ENCODE measurements at regions not wholly inside any gene's neighbourhood (a gene's known extent, or its start where the extent isn't known, plus 50 kb on each side); places are given as distances from the start of the nearest gene placed in this dataset.
"Not testable (repeated sequence)": the region's sequence is repeated elsewhere in the genome, so short reads cannot be mapped to it uniquely, and the experiment has no call there.

DNA sequence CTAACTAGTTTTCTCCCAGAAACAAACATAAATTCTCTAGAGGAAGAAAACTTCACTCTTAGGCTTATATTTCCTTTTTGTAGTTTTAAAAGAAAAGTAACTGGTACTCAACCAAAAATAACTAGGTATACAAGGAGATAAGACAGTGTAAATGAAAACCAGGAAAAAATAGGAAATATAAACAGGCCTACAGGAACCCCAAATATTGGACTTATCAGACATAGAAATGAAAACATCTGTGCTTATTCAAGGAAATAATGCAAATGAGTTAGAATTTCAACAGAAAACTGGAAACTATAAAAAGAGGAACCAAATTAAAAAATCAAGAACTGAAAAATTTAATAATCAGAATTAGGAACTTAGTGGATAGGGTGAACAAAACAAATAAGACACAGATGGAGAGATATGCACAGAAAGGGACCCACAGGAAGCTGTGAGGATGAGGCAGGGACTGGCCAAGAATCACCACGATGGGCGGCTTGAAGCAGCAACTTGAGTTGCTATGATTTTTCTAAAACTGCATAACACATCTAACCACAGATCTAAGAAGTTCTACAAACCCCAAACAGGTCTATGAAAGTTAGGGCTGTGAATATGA lies 67.5 kb upstream of the ACTRT2 start:
- peak in 1 of 4 experiments; percentile 10 for DNase-seq

DNA sequence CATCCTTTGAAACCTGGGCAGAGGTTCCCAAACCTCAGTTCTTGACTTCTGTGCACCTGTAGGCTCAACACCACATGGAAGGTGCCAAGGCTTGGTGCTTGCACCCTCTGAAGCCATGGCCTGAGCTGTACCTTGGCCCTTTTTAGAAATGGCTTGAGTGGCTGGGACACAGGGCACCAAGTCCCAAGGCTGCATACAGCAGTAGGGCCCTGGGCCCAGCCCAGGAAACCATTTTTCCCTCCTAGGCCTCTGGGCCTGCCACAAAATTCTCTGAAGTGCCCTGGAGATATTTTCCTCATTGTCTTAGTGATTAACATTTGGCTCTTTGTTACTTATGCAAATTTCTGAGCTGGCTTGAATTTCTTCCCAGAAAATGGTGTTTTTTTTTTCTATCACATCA lies 65.6 kb upstream of the ACTRT2 start:
- DNase-seq = no peak

GRCh38 chr1:2956576-2956975 lies 64.7 kb upstream of the ACTRT2 start:
- DNase-seq = peak; percentile 62 to 80 (median 70)

DNA sequence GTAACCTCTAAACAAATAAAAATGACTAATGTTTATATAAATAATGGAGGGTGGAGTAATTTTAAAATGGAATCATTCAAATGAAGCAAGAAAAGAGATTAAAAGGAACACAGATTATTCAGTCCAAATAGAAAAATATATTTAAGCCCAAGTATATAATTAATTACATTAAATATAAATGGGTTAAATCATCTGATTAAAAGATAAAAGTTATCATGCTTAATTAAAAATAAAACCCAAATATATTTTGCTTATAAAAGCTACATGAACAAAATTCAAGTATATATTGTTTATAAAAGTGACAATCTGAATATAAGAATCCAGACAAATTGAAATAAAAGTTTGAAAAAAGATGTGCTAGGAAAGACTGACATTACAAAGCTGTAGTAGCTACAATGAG lies 63.9 kb upstream of the ACTRT2 start:
- no peak for DNase-seq

DNA sequence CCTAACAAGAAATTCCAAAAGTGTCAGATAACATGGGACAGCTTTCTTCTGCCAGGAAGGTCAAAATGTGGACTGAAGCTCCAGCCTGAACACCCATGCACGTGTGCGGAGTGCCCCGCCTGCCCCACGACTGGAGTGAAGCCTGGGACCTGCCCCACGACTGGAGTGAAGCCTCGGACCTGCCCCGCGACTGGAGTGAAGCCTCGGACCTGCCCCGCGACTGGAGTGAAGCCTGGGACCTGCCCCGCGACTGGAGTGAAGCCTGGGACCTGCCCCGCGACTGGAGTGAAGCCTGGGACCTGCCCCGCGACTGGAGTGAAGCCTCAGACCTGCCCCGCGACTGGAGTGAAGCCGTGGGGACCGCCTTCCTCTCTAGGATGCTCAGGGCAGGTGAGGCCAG lies 61.4 kb upstream of the ACTRT2 start:
- not testable (repeated sequence) for DNase-seq

DNA sequence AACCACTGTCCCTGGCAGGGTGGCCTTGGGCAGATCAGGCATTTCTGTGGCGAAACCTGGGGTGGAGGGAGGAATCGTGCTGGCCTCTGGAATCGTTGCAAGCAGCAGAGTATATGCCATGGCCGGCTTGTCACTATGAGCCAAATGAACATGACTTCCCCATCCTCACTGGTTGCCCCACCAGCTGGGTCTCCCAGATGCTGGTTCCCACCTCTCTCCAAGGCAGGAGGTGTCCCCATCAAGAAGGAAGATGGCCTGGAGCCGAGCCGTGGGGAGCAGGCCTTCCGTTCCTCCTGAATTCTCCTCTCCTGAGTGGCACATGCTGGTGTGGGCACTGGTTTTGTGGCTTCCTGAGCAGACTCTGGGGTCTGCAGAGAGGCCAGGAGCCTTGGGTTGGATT lies 60.2 kb upstream of the ACTRT2 start:
- DNase-seq = no peak

DNA sequence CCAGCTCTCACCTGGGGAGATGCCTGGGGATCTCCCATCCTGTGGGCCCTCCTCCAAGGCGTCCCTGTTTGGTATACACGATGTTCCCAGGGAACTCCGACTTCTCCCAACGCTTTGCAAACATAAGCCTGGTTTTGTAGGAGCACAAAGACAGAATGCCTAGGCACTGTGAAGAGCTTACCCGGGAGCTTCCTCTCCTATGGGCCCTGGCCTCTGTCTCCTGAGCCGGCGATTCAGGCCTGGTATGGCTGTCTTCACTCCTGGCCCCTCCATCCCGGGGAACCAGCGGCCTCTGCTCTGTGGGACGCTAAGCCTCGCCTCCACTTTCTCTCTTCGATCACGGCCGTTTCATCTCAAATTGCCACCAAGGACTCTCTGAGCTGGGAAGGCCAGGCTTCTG lies 59.6 kb upstream of the ACTRT2 start:
- DNase-seq = no peak

DNA sequence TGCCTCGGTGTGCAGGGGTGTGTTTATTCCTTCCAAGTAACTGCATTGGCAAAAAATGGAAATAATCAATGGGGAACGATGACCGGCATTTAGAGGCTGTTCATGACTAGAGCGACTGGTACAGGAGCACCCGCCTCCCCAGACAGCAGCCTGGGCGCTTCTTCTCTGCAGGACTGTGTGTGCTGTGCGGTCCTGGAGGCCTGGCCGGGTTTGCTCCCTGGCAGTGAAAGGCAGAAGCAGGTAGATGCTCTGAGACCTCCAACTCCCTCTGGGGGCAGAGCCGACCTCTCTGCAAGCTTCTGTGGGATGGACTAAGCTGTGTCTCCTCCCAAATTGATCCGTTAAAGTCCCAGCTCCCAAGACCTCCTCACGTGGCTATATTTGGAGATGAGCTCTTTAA lies 59.2 kb upstream of the ACTRT2 start:
- DNase-seq = no peak

DNA sequence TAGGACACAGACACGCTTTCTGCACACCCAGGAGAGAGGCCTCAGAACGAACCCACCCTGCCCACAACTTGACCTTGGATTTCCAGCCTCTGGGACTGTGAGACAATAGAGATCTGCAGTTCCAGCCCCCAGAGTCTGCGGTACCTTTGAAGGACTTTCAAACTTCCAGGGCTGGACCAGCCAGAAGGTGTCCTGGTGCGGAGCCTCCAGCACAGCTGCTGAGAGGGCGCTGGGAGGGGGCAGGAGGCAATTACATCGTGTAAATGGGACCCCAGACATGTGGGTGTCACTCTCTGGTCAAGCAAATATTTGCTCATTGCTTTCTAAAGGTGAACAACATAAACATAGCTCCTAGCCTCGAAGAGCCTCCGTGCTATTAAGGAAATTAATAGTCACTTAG lies 58.7 kb upstream of the ACTRT2 start:
- no peak for DNase-seq

DNA sequence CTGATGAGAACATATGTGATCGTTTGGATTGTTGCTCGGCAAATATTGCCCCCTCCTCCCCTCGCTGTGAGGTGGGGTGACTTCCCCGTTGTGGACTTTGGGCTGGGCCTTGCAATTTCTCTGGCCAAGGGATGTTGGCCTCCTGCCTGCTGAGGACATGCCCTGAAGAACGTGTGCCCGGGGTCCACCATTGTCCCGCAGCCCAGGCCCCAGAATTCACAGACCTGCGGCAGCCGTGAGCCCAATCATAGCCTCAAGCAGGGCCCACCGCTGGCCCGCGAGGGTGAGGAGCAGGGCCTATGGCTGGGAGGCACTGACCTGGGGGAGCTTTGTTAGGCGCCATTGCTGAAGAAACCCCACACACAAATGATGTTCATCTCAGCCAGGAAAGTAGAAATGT lies 58.3 kb upstream of the ACTRT2 start:
- DNase-seq = no peak

- no peak for DNase-seq
Measured at GRCh38 chr1:2965676-2966075, 55.6 kb upstream of the ACTRT2 start.

GRCh38 chr1:2966449-2967328 lies 54.6 kb upstream of the ACTRT2 start:
- no peak for DNase-seq

- DNase-seq = no peak
Measured at GRCh38 chr1:2967329-2967725, 53.9 kb upstream of the ACTRT2 start.

GRCh38 chr1:2967881-2968280 lies 53.4 kb upstream of the ACTRT2 start:
- no peak for DNase-seq

- DNase-seq = no peak
Measured at GRCh38 chr1:2968471-2968881, 52.8 kb upstream of the ACTRT2 start.

- no peak for DNase-seq
Measured at GRCh38 chr1:2969011-2969844, 52.0 kb upstream of the ACTRT2 start.

DNA sequence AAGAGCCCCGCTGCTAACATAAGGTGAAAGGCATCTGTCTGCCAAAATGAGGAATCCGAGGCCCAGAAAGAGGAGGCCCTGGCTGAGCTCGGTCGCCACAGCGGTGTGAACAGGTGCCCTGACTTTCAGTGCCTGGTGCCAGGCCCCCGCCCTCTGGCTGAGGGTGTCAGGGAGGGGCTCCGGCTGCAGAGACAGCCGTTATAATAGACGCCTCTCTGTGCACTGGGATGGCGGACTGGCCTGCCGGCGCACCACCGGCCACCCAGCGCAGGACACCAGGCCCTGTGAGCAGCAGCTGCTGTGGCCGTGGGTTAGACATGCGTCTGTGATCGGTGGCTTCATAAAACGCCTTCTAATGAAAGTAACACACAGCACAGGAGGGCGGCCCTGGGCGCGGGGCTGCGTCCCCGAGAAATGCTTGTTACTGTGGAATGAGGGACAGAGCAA lies 51.4 kb upstream of the ACTRT2 start:
- DNase-seq = no peak

- DNase-seq = no peak
Measured at GRCh38 chr1:2970311-2971071, 50.8 kb upstream of the ACTRT2 start.

DNA sequence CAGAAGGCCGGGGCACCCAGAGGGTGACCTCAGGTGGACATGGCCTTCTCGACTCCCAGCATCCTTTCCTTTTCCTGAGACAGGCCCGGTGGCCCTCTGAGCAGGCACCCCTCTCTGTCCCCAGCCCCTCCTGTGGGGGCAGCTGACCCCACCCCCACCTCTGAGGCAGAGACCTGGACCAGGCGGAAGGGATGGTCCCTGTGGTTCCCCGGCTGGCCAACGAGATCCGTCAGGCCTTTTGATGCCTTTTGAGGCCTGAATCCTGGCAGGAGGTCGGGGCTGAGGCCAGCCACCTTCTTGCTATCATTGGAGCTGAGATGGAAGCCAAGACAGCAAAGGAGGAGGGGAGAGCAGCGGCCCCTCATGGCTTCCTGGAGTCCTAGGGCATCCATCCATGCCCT lies 50.2 kb upstream of the ACTRT2 start:
- DNase-seq = no peak
